Activated CD4-positive, alpha-beta T cell treated with anti-CD3 and anti-CD28 coated beads, Interleukin-2, amount 10 ng/mL, durations not matched to agents 24 days and 14 days (primary cell): ENCODE measurements at regions not wholly inside any gene's neighbourhood (a gene's known extent, or its start where the extent isn't known, plus 50 kb on each side); places are given as distances from the start of the nearest gene placed in this dataset.

Experiments used
- DNase-seq: peaks from one replicate; pipeline ENCODE4 v3.0.0; 2022
- H3K27ac Mint-ChIP-seq: one replicate; pipeline ENCODE4 v1.8.0; 2022; ENCODE audit warnings: mild to moderate bottlenecking, mixed read lengths
- H3K27me3 Mint-ChIP-seq: one replicate; pipeline ENCODE4 v1.8.0; 2022; ENCODE audit warnings: mixed read lengths
- H3K36me3 Mint-ChIP-seq: one replicate; pipeline ENCODE4 v1.8.0; 2022; ENCODE audit warnings: low read depth, mild to moderate bottlenecking, mixed read lengths
- H3K4me1 Mint-ChIP-seq: one replicate; pipeline ENCODE4 v1.8.0; 2021; ENCODE audit warnings: mixed read lengths
- H3K4me3 Mint-ChIP-seq: one replicate; pipeline ENCODE4 v1.8.0; 2022; ENCODE audit warnings: mild to moderate bottlenecking, moderate library complexity, mixed read lengths
- H3K9me3 Mint-ChIP-seq: one replicate; pipeline ENCODE4 v1.8.0; 2021; ENCODE audit warnings: mixed read lengths
- intact Hi-C: fragments of 100-400 bp; cut with micrococcal nuclease; formaldehyde crosslinking; loops from one replicate; pipeline ENCODE4 v1.15.1; 2023

GRCh38 chr2:7256377-7256776, 339.2 kb downstream of the RNF144A start:
- intact Hi-C loops = no loop called here

GRCh38 chr2:7262727-7263126, 345.5 kb downstream of the RNF144A start:
- intact Hi-C loops = no loop called here
- no peaks in the 10 kb centered on the region for H3K36me3 Mint-ChIP-seq
- peaks cover 4% of the 10 kb centered on the region for H3K4me1 Mint-ChIP-seq
- H3K27ac Mint-ChIP-seq = no peak overlapping the region
- H3K27me3 Mint-ChIP-seq = peaks cover 8% of the 10 kb centered on the region
- H3K9me3 Mint-ChIP-seq = no peaks in the 10 kb centered on the region
- no peak overlapping the region for H3K4me3 Mint-ChIP-seq
- no peak for DNase-seq

More at GRCh38 chr2:7256377-7256776, 339.2 kb downstream of the RNF144A start:
- Mint-ChIP-seq H3K9me3 (no peaks in the 10 kb centered on the region), H3K27ac (no peak overlapping the region), H3K4me3 (no peak overlapping the region), H3K4me1 (no peaks in the 10 kb centered on the region), H3K36me3 (no peaks in the 10 kb centered on the region), H3K27me3 (peaks cover 4% of the 10 kb centered on the region)
- no peak for DNase-seq

GRCh38 chr2:7264791-7265190, 347.6 kb downstream of the RNF144A start:
- peaks cover 8% of the 10 kb centered on the region for H3K27me3 Mint-ChIP-seq
- no peak overlapping the region for H3K4me3 Mint-ChIP-seq
- H3K27ac Mint-ChIP-seq = no peak overlapping the region
- peaks cover 4% of the 10 kb centered on the region for H3K4me1 Mint-ChIP-seq
- no peaks in the 10 kb centered on the region for H3K9me3 Mint-ChIP-seq
- no peak for DNase-seq
- intact Hi-C loops = no loop called here
- H3K36me3 Mint-ChIP-seq = no peaks in the 10 kb centered on the region

GRCh38 chr2:7265286-7265685, 348.1 kb downstream of the RNF144A start:
- peaks cover 8% of the 10 kb centered on the region for H3K27me3 Mint-ChIP-seq
- peaks cover 4% of the 10 kb centered on the region for H3K4me1 Mint-ChIP-seq
- H3K4me3 Mint-ChIP-seq = no peak overlapping the region
- H3K27ac Mint-ChIP-seq = no peak overlapping the region
- no peaks in the 10 kb centered on the region for H3K36me3 Mint-ChIP-seq
- no peaks in the 10 kb centered on the region for H3K9me3 Mint-ChIP-seq
- intact Hi-C loops = no loop called here
- no peak for DNase-seq

- no peak overlapping the region for H3K27ac Mint-ChIP-seq
- no peak for DNase-seq
- no peaks in the 10 kb centered on the region for H3K36me3 Mint-ChIP-seq
- no peak overlapping the region for H3K4me3 Mint-ChIP-seq
- no peaks in the 10 kb centered on the region for H3K27me3 Mint-ChIP-seq
- H3K9me3 Mint-ChIP-seq = no peaks in the 10 kb centered on the region
- no peaks in the 10 kb centered on the region for H3K4me1 Mint-ChIP-seq
- intact Hi-C loops = no loop called here
Observed at GRCh38 chr2:7269106-7269643, 352.0 kb downstream of the RNF144A start.

GRCh38 chr2:7270011-7270431, 352.8 kb downstream of the RNF144A start:
- Mint-ChIP-seq H3K9me3 (no peaks in the 10 kb centered on the region), H3K27ac (no peak overlapping the region), H3K4me1 (no peaks in the 10 kb centered on the region), H3K27me3 (no peaks in the 10 kb centered on the region), H3K4me3 (no peak overlapping the region), H3K36me3 (no peaks in the 10 kb centered on the region)
- intact Hi-C loops = no loop called here
- no peak for DNase-seq

- no peaks in the 10 kb centered on the region for H3K4me1 Mint-ChIP-seq
- H3K27ac Mint-ChIP-seq = no peak overlapping the region
- H3K36me3 Mint-ChIP-seq = no peaks in the 10 kb centered on the region
- no peak overlapping the region for H3K4me3 Mint-ChIP-seq
- intact Hi-C loops = no loop called here
- no peaks in the 10 kb centered on the region for H3K27me3 Mint-ChIP-seq
- DNase-seq = no peak
- H3K9me3 Mint-ChIP-seq = no peaks in the 10 kb centered on the region
Observed at GRCh38 chr2:7272210-7272609, 355.0 kb downstream of the RNF144A start.

GRCh38 chr2:7278984-7279383, 361.8 kb downstream of the RNF144A start:
- Mint-ChIP-seq H3K4me1 (no peaks in the 10 kb centered on the region), H3K27me3 (no peaks in the 10 kb centered on the region), H3K9me3 (no peaks in the 10 kb centered on the region), H3K27ac (no peak overlapping the region), H3K36me3 (no peaks in the 10 kb centered on the region), H3K4me3 (no peak overlapping the region)
- DNase-seq = no peak
- intact Hi-C loops = no loop called here

GRCh38 chr2:7279421-7279949, 362.3 kb downstream of the RNF144A start:
- no peak overlapping the region for H3K4me3 Mint-ChIP-seq
- DNase-seq = no peak
- H3K9me3 Mint-ChIP-seq = no peaks in the 10 kb centered on the region
- H3K27me3 Mint-ChIP-seq = no peaks in the 10 kb centered on the region
- H3K27ac Mint-ChIP-seq = no peak overlapping the region
- H3K36me3 Mint-ChIP-seq = no peaks in the 10 kb centered on the region
- intact Hi-C loops = no loop called here
- no peaks in the 10 kb centered on the region for H3K4me1 Mint-ChIP-seq

- Mint-ChIP-seq H3K9me3 (no peaks in the 10 kb centered on the region), H3K36me3 (no peaks in the 10 kb centered on the region), H3K4me1 (no peaks in the 10 kb centered on the region), H3K4me3 (no peak overlapping the region), H3K27ac (no peak overlapping the region), H3K27me3 (no peaks in the 10 kb centered on the region)
- intact Hi-C loops = no loop called here
- DNase-seq = no peak
Observed at GRCh38 chr2:7280790-7281189, 363.6 kb downstream of the RNF144A start.

GRCh38 chr2:7281231-7282201, 364.3 kb downstream of the RNF144A start:
- intact Hi-C loops = no loop called here

GRCh38 chr2:7286120-7286519, 368.9 kb downstream of the RNF144A start:
- no peak overlapping the region for H3K4me3 Mint-ChIP-seq
- no peaks in the 10 kb centered on the region for H3K36me3 Mint-ChIP-seq
- H3K4me1 Mint-ChIP-seq = no peaks in the 10 kb centered on the region
- intact Hi-C loops = no loop called here
- no peaks in the 10 kb centered on the region for H3K27me3 Mint-ChIP-seq
- no peaks in the 10 kb centered on the region for H3K9me3 Mint-ChIP-seq
- no peak overlapping the region for H3K27ac Mint-ChIP-seq
- DNase-seq = no peak

More at GRCh38 chr2:7281231-7282201, 364.3 kb downstream of the RNF144A start:
- Mint-ChIP-seq H3K36me3 (no peaks in the 10 kb centered on the region), H3K27me3 (no peaks in the 10 kb centered on the region), H3K4me1 (no peaks in the 10 kb centered on the region), H3K9me3 (no peaks in the 10 kb centered on the region), H3K27ac (no peak overlapping the region), H3K4me3 (no peak overlapping the region)
- no peak for DNase-seq

- no peak for DNase-seq
- H3K36me3 Mint-ChIP-seq = no peaks in the 10 kb centered on the region
- intact Hi-C loops = no loop called here
- H3K4me3 Mint-ChIP-seq = no peak overlapping the region
- no peaks in the 10 kb centered on the region for H3K9me3 Mint-ChIP-seq
- H3K27me3 Mint-ChIP-seq = no peaks in the 10 kb centered on the region
- H3K4me1 Mint-ChIP-seq = no peaks in the 10 kb centered on the region
- no peak overlapping the region for H3K27ac Mint-ChIP-seq
Observed at GRCh38 chr2:7288484-7288883, 371.3 kb downstream of the RNF144A start.

GRCh38 chr2:7289697-7290096, 372.5 kb downstream of the RNF144A start:
- Mint-ChIP-seq H3K36me3 (no peaks in the 10 kb centered on the region), H3K4me3 (no peak overlapping the region), H3K27me3 (peaks cover 2% of the 10 kb centered on the region), H3K9me3 (no peaks in the 10 kb centered on the region), H3K27ac (no peak overlapping the region), H3K4me1 (no peaks in the 10 kb centered on the region)
- intact Hi-C loops = no loop called here
- DNase-seq = peak; percentile 14
